ENCODE measurements at regions not wholly inside any gene's neighbourhood (a gene's known extent, or its start where the extent isn't known, plus 50 kb on each side); places are given as distances from the start of the nearest gene placed in this dataset.

DNA sequence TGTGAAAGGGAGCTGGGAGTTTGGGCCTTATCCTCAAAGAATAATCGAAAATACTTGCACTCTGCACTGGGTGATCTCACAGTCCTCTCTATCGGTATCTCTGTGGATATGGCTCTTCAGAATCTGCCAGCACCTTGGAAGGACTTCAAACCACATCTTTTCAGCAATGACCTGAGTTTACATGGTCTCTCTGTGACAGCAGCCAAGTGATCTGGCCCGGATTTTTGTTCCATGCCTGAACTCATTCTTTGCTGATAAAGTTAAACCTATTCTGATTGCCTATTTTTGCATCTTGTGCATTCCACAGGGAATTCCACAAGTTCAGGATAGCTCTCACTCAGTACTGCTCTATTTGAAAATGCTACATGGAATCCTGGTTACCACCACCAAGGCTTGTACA, 98.9 kb downstream of the HDGFL1 start:
- TF ChIP-seq, protein P1, sequence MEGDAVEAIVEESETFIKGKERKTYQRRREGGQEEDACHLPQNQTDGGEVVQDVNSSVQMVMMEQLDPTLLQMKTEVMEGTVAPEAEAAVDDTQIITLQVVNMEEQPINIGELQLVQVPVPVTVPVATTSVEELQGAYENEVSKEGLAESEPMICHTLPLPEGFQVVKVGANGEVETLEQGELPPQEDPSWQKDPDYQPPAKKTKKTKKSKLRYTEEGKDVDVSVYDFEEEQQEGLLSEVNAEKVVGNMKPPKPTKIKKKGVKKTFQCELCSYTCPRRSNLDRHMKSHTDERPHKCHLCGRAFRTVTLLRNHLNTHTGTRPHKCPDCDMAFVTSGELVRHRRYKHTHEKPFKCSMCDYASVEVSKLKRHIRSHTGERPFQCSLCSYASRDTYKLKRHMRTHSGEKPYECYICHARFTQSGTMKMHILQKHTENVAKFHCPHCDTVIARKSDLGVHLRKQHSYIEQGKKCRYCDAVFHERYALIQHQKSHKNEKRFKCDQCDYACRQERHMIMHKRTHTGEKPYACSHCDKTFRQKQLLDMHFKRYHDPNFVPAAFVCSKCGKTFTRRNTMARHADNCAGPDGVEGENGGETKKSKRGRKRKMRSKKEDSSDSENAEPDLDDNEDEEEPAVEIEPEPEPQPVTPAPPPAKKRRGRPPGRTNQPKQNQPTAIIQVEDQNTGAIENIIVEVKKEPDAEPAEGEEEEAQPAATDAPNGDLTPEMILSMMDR (IDR thresholded peaks at IDR 0.05; ENCODE audit: low read depth, low read length), result no peak
- no peak for TF ChIP-seq EZH2phosphoT487 (IDR thresholded peaks at IDR 0.05; ENCODE audit: low read depth)

All from OCI-LY3 (cell line).